Thyroid gland (tissue), 4 donors: ENCODE measurements at regions not wholly inside any gene's neighbourhood (a gene's known extent, or its start where the extent isn't known, plus 50 kb on each side); places are given as distances from the start of the nearest gene placed in this dataset.
A peak's percentile ranks its signal among the peaks of the same experiment; 100 is the strongest.

Experiments
- DNase-seq, 2 donors: peaks; one replicate each; pipeline ENCODE4 v3.0.0-alpha.2; 2019
- H3K27ac ChIP-seq, 3 donors: fragments of 200-600 bp; sonication (generic); 1 replicate in 2 of 3; 2 replicates in 1 of 3; pipeline ENCODE4 v1.5.1; 2016 to 2019; ENCODE audit warnings: mild to moderate bottlenecking in 1 of 3, moderate library complexity in 1 of 3
- H3K27me3 ChIP-seq: fragments of 200-600 bp; sonication (generic); one replicate; pipeline ENCODE4 v1.5.1; 2019
- H3K36me3 ChIP-seq, 2 donors: fragments of 200-600 bp; sonication (generic); one replicate each; pipeline ENCODE4 v1.5.1; 2016 to 2019
- H3K4me1 ChIP-seq, 2 donors: fragments of 200-600 bp; sonication (generic); one replicate each; pipeline ENCODE4 v1.5.1; 2017 to 2019
- H3K4me3 ChIP-seq, 3 donors: fragments of 200-600 bp; sonication (generic); replicated peaks in 1 of 3; 1 replicate in 2 of 3; 2 replicates in 1 of 3; pipeline ENCODE4 v1.5.1; 2016; ENCODE audit warnings: mild to moderate bottlenecking in 1 of 3
- H3K9me3 ChIP-seq: fragments of 200-600 bp; sonication (generic); one replicate; pipeline ENCODE4 v1.5.1; 2017
- POLR2A ChIP-seq, 2 donors: fragments of 450-650 bp; IDR thresholded peaks; one replicate each; pipeline ENCODE4 v1.6.1; 2017; ENCODE audit warnings: antibody characterized with exemption in 2 of 2, mild to moderate bottlenecking in 2 of 2, moderate library complexity in 1 of 2
- WGBS, 2 donors: methylation state at CpG; one replicate each; pipeline ENCODE4 v1.1.5; 2017; 5-methylcytosine and 5-hydroxymethylcytosine counted together
- intact Hi-C: fragments of 100-400 bp; cut with DNase I; formaldehyde crosslinking; loops from one replicate; pipeline ENCODE4 v1.15.1; 2023
- TF ChIP-seq, protein P1 (sequence below), 6 experiments: fragments of 200-600 bp in 3 of 6; fragments of 450-650 bp in 3 of 6; sonication (generic) in 3 of 6; IDR thresholded peaks; one replicate each; pipeline ENCODE4 v1.5.1; 2016 to 2019; ENCODE audit warnings: antibody characterized with exemption in 6 of 6, mild to moderate bottlenecking in 2 of 6, inconsistent platforms in 1 of 6, moderate library complexity in 1 of 6

DNA sequence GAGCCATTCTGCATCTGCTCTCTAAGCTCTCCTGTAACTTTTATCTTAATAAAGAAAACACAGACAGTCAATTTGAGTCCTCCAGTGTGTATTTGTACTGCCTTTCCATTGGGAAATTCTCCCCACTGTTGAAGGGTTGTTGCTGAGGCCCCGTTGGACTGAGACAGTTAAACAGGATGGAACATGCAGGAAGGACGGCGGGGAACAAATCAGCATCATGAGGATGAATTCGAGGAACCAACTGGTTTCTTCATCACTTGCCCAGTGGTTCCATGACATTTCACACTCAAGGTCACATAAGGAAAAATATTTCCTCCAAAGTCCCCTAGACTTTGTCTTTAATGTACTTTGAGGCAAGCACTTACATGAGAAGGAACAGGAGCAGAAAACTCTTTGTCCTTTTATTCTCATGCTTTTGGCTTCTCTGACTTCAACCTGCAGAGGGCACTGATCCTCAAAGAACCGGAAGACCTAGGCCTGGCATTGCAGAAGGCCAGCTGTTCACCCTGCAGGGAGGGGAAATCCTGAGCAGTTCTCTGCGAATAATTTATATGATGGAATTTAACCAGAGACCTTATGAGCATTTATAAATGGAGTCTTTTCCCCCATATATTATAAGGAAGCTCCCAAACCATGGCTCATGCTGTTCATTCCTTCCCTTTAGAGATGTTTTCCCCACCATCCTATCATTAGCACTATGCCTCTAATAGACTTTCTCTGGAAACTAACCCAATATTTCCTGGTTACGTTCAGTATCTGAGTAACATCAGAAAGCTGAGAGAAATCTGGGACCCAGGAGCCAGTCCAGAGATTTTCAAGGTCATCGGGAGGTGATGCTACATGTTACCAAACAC lies 55.2 kb upstream of the ADGRF1 start:
- Histone ChIP-seq H3K9me3 (no peaks in the 10 kb centered on the region), H3K4me1 (peaks cover 0 to 8% of the 10 kb centered on the region in 2 donors), H3K4me3 (no peak overlapping the region), H3K27ac (no peak overlapping the region), H3K27me3 (no peaks in the 10 kb centered on the region), H3K36me3 (no peaks in the 10 kb centered on the region)
- intact Hi-C loops = no loop called here
- DNase-seq = peak; percentile 63 to 69
- 51% methylated on average over 8 of the region's 8 CpGs for WGBS, 2 donors
- no peak for TF ChIP-seq POLR2A (IDR thresholded peaks at IDR 0.05)
- TF ChIP-seq, protein P1, sequence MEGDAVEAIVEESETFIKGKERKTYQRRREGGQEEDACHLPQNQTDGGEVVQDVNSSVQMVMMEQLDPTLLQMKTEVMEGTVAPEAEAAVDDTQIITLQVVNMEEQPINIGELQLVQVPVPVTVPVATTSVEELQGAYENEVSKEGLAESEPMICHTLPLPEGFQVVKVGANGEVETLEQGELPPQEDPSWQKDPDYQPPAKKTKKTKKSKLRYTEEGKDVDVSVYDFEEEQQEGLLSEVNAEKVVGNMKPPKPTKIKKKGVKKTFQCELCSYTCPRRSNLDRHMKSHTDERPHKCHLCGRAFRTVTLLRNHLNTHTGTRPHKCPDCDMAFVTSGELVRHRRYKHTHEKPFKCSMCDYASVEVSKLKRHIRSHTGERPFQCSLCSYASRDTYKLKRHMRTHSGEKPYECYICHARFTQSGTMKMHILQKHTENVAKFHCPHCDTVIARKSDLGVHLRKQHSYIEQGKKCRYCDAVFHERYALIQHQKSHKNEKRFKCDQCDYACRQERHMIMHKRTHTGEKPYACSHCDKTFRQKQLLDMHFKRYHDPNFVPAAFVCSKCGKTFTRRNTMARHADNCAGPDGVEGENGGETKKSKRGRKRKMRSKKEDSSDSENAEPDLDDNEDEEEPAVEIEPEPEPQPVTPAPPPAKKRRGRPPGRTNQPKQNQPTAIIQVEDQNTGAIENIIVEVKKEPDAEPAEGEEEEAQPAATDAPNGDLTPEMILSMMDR (IDR thresholded peaks at IDR 0.05) = peak; percentile 32 to 77 (median 65)

GRCh38 chr6:47096211-47096895 lies 54.2 kb upstream of the ADGRF1 start:
- no peaks in the 10 kb centered on the region for H3K27me3 ChIP-seq
- H3K9me3 ChIP-seq = no peaks in the 10 kb centered on the region
- WGBS, 2 donors = 84 to 86% methylated on average over 9 of the region's 9 CpGs
- no peak for DNase-seq
- intact Hi-C loops = no loop called here
- H3K4me1 ChIP-seq = peaks cover 0 to 8% of the 10 kb centered on the region in 2 donors
- H3K27ac ChIP-seq = no peak overlapping the region
- no peaks in the 10 kb centered on the region for H3K36me3 ChIP-seq
- no peak for TF ChIP-seq POLR2A (IDR thresholded peaks at IDR 0.05)
- TF ChIP-seq, protein P1 (IDR thresholded peaks at IDR 0.05) = no peak
- H3K4me3 ChIP-seq = no peak overlapping the region

GRCh38 chr6:47094241-47094925 lies 52.3 kb upstream of the ADGRF1 start:
- no peak overlapping the region for H3K27ac ChIP-seq
- intact Hi-C loops = no loop called here
- 43 to 52% methylated on average over 3 of the region's 3 CpGs for WGBS, 2 donors
- no peaks in the 10 kb centered on the region for H3K9me3 ChIP-seq
- H3K36me3 ChIP-seq = no peaks in the 10 kb centered on the region
- TF ChIP-seq, protein P1 (IDR thresholded peaks at IDR 0.05) = no peak
- no peak for TF ChIP-seq POLR2A (IDR thresholded peaks at IDR 0.05)
- no peaks in the 10 kb centered on the region for H3K27me3 ChIP-seq
- DNase-seq = peak in 1 of 2 donors; percentile 3
- no peak overlapping the region for H3K4me3 ChIP-seq
- H3K4me1 ChIP-seq = peaks cover 0 to 8% of the 10 kb centered on the region in 2 donors

GRCh38 chr6:47093169-47093568 lies 51.0 kb upstream of the ADGRF1 start:
- intact Hi-C loops = no loop called here
- H3K27me3 ChIP-seq = no peaks in the 10 kb centered on the region
- no peak overlapping the region for H3K4me3 ChIP-seq
- H3K4me1 ChIP-seq = peaks cover 0 to 8% of the 10 kb centered on the region in 2 donors
- H3K36me3 ChIP-seq = no peaks in the 10 kb centered on the region
- DNase-seq = no peak
- no peak for TF ChIP-seq POLR2A (IDR thresholded peaks at IDR 0.05)
- TF ChIP-seq, protein P1 (IDR thresholded peaks at IDR 0.05) = no peak
- H3K27ac ChIP-seq = no peak overlapping the region
- H3K9me3 ChIP-seq = no peaks in the 10 kb centered on the region
- WGBS, 2 donors = 94 to 96% methylated on average over 5 of the region's 5 CpGs
